ENCODE measurements at regions not wholly inside any gene's neighbourhood (a gene's known extent, or its start where the extent isn't known, plus 50 kb on each side); places are given as distances from the start of the nearest gene placed in this dataset.
"Not testable (repeated sequence)": the region's sequence is repeated elsewhere in the genome, so short reads cannot be mapped to it uniquely, and the experiment has no call there.

GRCh38 chr12:116327992-116328391 lies 50.5 kb upstream of the MED13L start:
- DNase-seq (ENCODE audit: low read depth, low spot score): not testable (repeated sequence)

- DNase-seq (ENCODE audit: low read depth, low spot score): no peak
Measured at GRCh38 chr12:116331876-116332275, 54.4 kb upstream of the MED13L start.

- DNase-seq (ENCODE audit: low read depth, low spot score): no peak
Measured at GRCh38 chr12:116332705-116333380, 55.4 kb upstream of the MED13L start.

- DNase-seq (ENCODE audit: low read depth, low spot score): no peak
Measured at GRCh38 chr12:116333402-116333801, 55.9 kb upstream of the MED13L start.

DNA sequence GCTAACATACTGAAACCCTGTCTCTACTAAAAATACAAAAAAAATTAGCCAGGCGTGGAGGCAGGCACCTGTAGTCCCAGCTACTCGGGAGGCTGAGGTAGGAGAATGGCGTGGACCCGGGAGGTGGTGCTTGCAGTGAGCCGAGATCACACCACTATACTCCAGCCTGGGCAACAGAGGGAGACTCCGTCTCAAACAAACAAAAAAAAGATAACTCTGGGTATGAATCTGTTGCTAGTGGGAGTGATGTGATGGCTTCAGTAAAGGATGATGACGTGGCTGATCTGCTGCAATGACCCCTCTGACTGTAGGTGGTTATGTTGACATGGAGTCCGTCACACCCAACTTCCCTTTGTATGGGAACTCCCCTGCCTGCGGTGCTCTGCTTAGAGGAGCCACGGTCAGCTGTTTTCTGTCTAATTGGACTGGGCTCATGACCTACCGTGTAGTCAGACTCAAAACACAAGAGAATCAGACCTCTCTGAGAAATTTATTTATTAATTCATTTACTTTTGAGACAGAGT lies 59.1 kb upstream of the MED13L start:
- DNase-seq (ENCODE audit: low read depth, low spot score): no peak

- no peak for DNase-seq (ENCODE audit: low read depth, low spot score)
Measured at GRCh38 chr12:116337312-116337711, 59.8 kb upstream of the MED13L start.

DNA sequence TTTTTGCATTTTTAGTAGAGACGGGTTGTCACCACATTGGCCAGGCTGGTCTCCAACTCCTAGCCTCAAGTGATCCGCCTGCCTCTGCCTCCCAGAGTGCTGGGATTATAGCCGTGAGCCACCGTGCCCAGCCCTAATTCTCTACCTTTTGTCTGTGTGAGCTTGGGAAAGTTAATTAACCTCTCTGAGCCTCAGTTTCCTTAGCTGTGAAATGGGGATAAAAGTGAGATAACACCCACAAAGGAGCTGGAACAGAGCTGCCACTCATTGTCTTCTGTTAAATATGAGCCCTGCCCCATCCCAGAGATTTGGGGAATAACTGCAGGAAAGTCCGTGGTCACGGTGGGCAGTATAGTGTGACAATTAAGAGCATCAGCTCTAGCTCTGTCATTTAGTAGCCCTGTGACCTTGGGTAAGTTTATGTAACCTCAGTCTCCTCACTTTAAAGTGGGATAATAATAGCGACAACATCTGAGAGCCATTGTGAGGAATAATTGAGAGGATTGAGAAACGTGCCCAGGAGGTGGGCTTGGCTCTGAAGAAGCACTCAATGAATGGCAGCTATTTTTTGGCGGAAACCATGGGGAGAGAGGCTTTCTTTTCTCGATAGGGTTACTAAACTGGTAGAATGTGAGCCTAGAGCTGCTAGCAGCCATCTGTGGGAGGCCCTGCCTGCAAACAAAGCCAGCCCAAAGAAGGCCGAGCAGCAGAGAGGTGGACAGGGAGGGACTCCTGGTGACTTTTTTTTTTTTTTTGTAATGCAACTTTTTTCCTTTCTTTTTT lies 60.8 kb upstream of the MED13L start:
- DNase-seq (ENCODE audit: low read depth, low spot score): no peak

- no peak for DNase-seq (ENCODE audit: low read depth, low spot score)
Measured at GRCh38 chr12:116339062-116339461, 61.6 kb upstream of the MED13L start.

DNA sequence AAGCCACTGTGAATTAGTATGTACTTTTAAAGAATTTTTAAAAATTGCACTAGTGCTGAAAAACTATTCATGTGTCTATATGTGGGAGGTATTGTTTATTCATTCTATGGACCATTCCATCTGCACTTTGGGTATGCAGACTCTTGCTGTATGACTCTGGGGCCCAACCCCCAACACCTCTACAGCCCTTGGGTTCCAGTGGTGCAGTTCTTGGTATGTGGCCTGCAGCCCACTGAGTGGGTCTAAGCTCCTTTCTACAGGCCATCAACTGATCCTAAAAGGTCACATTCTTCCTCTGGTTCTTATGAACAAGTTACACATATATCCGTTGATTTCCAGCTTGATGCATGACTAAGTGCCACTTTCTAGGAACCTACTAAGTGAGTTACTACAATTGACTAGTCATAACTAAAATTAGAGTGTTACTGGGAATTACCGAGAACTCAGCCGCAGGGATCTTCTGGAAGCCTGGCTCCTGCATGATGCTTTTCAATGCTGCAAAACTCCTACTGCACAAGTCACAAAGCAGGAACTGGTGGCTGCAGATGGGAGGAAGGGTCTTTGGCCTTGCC lies 62.4 kb upstream of the MED13L start:
- DNase-seq (ENCODE audit: low read depth, low spot score): no peak

DNA sequence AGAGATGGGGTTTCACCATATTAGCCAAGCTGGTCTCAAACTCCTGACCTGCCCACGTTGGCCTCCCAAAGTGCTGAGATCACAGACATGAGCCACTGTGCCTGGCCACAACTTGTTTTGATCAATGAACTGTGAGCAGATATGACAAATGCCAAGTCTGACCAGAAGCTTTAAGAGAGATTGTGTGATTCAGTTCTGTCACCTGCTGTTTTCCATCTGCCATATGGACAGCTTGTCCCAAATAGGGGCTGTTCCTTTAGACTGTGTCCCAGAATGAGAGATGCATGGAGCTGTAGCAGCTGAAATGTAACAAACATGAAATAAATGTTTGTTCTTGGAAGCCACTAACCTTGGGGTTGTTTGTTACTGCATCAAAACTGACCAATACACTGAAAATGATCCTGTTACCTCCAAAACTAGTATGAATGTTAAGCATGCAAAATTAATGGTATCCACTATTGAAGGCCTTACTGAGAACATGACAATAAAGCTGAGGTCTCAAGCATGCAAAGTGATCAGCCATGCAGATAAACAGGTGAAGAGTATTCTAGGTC lies 65.9 kb upstream of the MED13L start:
- DNase-seq (ENCODE audit: low read depth, low spot score): no peak

- no peak for DNase-seq (ENCODE audit: low read depth, low spot score)
Measured at GRCh38 chr12:116346222-116346621, 68.7 kb upstream of the MED13L start.

DNA sequence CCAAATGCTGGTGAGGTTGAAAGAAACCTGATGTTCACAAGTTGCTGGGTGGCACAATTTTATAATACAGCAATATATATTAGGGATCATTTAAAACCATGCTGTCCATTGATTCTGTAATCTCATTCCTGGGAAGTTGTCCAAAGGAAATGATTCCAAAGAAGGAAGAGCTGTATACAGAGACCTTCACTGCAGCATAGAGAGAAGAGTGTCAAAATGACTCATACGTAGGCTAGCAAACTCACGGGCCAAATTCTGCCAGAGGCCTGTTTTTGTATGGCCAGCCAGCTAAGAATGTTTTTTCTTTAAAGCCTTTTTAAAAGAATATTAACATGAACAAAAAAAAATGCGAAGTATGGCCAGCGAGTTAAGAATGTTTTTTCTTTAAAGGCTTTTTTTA lies 69.2 kb upstream of the MED13L start:
- DNase-seq (ENCODE audit: low read depth, low spot score): no peak

DNA sequence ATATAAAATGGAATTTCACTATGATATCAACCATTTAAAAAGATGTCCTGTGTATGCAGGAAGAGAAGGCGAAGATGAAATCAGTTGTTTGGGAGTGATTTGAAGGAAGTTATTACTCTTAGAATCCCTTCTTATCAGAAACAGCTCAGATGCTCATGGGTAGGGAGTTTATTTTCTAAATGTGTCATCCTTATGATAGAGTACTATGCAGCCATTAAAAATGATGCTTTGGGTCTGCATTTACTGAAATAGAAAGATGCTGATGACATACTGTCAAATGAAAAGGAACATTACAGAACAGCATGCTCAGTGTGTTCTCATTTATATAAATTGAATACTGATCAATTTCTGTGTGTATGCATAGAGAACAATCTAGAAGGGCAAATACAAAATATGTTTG lies 69.8 kb upstream of the MED13L start:
- no peak for DNase-seq (ENCODE audit: low read depth, low spot score)

DNA sequence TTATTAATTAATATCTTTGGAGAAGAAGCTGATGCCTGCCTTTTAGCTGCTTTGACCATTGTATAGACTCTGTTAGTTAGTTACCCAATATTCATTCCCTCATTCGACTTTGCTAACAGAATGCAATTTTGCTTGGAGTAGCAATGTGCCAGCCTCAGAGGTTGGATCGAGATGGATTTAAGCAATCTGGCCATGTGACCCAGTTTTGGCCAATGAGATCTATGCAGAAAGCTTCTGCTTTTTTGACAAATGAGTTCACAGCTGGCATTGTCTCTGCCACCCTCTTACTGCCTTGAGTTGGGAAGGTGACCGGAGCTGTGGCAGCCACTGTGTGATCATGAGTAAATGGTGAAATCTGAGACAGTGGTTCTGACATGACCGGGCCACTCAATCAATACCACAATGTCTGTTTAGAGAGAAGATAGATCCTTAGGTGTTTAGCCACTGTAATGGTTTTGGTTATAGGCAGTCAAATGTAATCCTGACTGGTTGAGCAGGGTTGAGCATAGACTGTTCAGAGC lies 74.9 kb upstream of the MED13L start:
- DNase-seq (ENCODE audit: low read depth, low spot score): no peak

DNA sequence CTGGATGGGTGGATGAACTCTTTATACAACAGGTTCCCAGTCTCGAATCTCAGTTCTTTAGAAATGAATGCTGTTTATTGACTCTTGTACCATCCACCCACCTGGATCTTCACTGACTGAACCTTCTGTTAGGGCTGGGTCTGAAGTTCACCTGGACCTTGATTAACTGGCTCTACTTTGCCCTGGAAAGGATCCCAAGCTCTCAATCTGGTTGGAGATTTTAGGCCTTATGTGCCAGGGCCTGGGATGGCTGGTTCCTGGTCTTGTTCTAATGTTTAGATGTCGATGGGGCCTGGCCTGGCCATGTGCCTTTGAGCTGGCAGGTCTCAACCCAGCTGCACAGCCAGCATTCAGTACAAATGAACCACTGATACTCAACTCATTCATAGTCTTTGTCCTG lies 76.5 kb upstream of the MED13L start:
- DNase-seq (ENCODE audit: low read depth, low spot score): no peak

DNA sequence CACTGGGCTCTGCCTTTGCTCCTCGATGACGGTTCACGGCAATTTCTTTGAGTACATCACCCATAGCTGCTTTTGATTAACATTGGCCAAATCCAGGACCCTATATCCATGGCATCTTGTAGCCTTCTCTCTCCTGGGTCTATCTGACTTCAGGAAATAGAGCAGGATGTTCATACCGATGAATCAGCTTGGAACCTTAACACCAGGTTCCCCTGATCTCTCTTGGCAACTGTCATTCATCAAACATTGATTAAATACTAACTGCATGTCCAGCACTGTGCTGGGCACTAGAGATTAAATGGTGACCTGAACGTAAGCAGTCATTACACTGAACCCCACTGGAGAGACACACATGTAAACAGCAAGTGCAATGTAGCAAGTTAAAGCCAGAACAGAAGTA lies 77.0 kb upstream of the MED13L start:
- DNase-seq (ENCODE audit: low read depth, low spot score): no peak

- DNase-seq (ENCODE audit: low read depth, low spot score): no peak
Measured at GRCh38 chr12:116354950-116355783, 77.7 kb upstream of the MED13L start.

- DNase-seq (ENCODE audit: low read depth, low spot score): no peak
Measured at GRCh38 chr12:116358536-116358892, 81.0 kb upstream of the MED13L start.

DNA sequence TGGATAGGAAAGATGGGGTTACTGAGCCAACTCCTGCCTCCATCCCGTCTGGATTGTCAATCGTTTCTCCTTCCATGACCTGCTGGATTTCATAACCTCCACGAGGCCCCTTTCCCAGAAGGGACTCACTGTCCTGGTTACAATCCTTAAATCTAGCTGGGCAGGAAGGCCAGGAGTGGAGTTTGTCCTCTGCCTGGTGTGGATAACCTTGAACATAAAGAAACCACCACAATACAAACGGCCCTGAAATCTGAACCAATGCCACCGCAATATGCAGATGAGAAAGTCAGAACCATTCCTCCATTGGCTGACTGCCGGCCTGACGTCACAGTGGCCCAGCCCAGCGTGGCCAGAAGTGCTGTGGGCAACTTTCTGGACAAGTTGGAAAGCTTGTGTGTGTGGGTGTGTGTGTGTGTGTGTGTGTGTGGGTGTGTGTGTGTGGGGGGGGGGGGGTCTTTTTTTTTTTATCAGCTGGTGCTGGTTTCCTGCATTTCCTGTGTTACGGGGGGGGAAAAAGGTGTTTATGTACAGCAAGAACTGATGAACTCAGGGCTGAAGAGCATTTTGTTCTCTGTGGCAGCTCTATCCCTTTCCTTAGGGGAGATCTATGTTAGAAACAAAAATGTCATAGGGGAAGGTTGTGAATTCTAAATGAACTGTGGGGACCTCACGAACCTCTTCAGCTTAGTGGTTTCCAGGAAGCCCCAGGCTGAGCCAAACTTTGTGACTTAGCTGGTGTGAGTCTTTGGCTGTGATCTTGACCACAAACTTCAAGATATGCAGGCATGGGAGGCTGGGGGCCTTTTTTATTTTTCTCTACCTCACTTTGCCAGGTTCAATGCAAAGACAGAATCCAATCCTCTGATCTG lies 81.6 kb upstream of the MED13L start:
- peak; percentile 31 for DNase-seq (ENCODE audit: low read depth, low spot score)
